SK-N-SH (cell line): ENCODE measurements at regions not wholly inside any gene's neighbourhood (a gene's known extent, or its start where the extent isn't known, plus 50 kb on each side); places are given as distances from the start of the nearest gene placed in this dataset.

Experiments
- CTCF ChIA-PET: fragments of 300-600, 350-600 bp; formaldehyde crosslinking; extraction: SDS; loops from one replicate; lab custom pipeline; 2021; lab: Yijun Ruan, JAX
- POLR2A ChIA-PET: fragments of 350-600 bp; sonication (Branson Sonifier 250); formaldehyde crosslinking; extraction: SDS; loops from one replicate; lab custom pipeline; 2020; ENCODE audit warnings: antibody characterized with exemption, inconsistent platforms; lab: Yijun Ruan, JAX
- DNase-seq: peaks from one replicate; pipeline ENCODE4 v3.0.0; 2012
- H2AFZ ChIP-seq: fragments of 200-600 bp; sonication (generic); 2 replicates; pipeline ENCODE4 v1.8.1; 2016; ENCODE audit warnings: antibody characterized with exemption, mild to moderate bottlenecking, low read depth
- H3F3A ChIP-seq: fragments of 200-600 bp; sonication (generic); replicated peaks from 2 replicates; pipeline ENCODE3; 2016; ENCODE audit warnings: antibody characterized with exemption, mild to moderate bottlenecking; ENCODE audit not compliant: insufficient read depth
- H3K27ac ChIP-seq, 2 experiments: fragments of 200-500 bp in 1 of 2; fragments of 200-600 bp in 1 of 2; sonication (Bioruptor generic) in 1 of 2; sonication (generic), shearing (Covaris generic) in 1 of 2; 2 replicates each; pipeline versions ENCODE4 v1.5.1 to v1.6.1; 2014 to 2016; ENCODE audit warnings: low read depth in 2 of 2, inconsistent platforms in 1 of 2, low read length in 1 of 2, mild to moderate bottlenecking in 1 of 2, mixed read lengths in 1 of 2
- H3K27me3 ChIP-seq: fragments of 200-600 bp; sonication (generic), shearing (Covaris generic); 2 replicates; pipeline ENCODE4 v1.6.1; 2016; ENCODE audit warnings: mixed run types; ENCODE audit not compliant: insufficient read depth
- H3K36me3 ChIP-seq, 2 experiments: fragments of 200-500 bp in 1 of 2; fragments of 200-600 bp in 1 of 2; sonication (Bioruptor generic) in 1 of 2; sonication (generic) in 1 of 2; replicated peaks in 1 of 2; 2 replicates each; pipeline versions ENCODE3 to v1.5.1; 2014 to 2016; ENCODE audit warnings: low read length in 1 of 2, mild to moderate bottlenecking in 1 of 2; ENCODE audit not compliant: insufficient read depth in 2 of 2, control insufficient read depth in 1 of 2
- H3K4me1 ChIP-seq, 2 experiments: fragments of 200-500 bp in 1 of 2; fragments of 200-600 bp in 1 of 2; sonication (Bioruptor generic) in 1 of 2; sonication (generic), shearing (Covaris generic) in 1 of 2; 2 replicates each; pipeline versions ENCODE4 v1.5.1 to v1.6.1; 2014 to 2016; ENCODE audit warnings: low read depth in 1 of 2, low read length in 1 of 2, mixed run types in 1 of 2; ENCODE audit not compliant: insufficient read depth in 2 of 2, control insufficient read depth in 1 of 2
- H3K4me2 ChIP-seq: fragments of 200-600 bp; sonication (generic), shearing (Covaris generic); 2 replicates; pipeline ENCODE4 v1.6.1; 2017; ENCODE audit warnings: mixed run types
- H3K4me3 ChIP-seq, 2 experiments: fragments of 200-500 bp in 1 of 2; fragments of 200-600 bp in 1 of 2; sonication (Bioruptor generic) in 1 of 2; sonication (generic), shearing (Covaris generic) in 1 of 2; 2 replicates each; pipeline versions ENCODE4 v1.5.1 to v1.8.1; 2014 to 2016; ENCODE audit warnings: low read depth in 2 of 2, inconsistent platforms in 1 of 2, low read length in 1 of 2, mild to moderate bottlenecking in 1 of 2, mixed read lengths in 1 of 2, moderate library complexity in 1 of 2
- H3K79me2 ChIP-seq: fragments of 200-600 bp; sonication (generic); 2 replicates; pipeline ENCODE4 v1.8.1; 2017; ENCODE audit warnings: mild to moderate bottlenecking; ENCODE audit not compliant: insufficient read depth
- H3K9ac ChIP-seq: fragments of 200-600 bp; sonication (generic); 2 replicates; pipeline ENCODE4 v1.6.1; 2017; ENCODE audit warnings: mixed run types
- H3K9me2 ChIP-seq: fragments of 200-600 bp; sonication (generic); 2 replicates; pipeline ENCODE4 v1.6.1; 2017; ENCODE audit warnings: mixed run types
- H3K9me3 ChIP-seq: fragments of 200-600 bp; sonication (generic); 2 replicates; pipeline ENCODE4 v1.6.1; 2017; ENCODE audit warnings: mixed run types, mild to moderate bottlenecking, moderate library complexity
- H4K20me1 ChIP-seq: fragments of 200-600 bp; sonication (generic); 2 replicates; pipeline ENCODE4 v1.6.1; 2017; ENCODE audit warnings: mild to moderate bottlenecking, mixed run types; ENCODE audit not compliant: insufficient read depth
- CHD2 ChIP-seq: fragments of 150-350 bp; IDR thresholded peaks from 2 replicates; pipeline ENCODE4 v1.6.1; 2018; ENCODE audit warnings: low read length; ENCODE audit not compliant: partially characterized antibody
- ELF1 ChIP-seq: IDR thresholded peaks from 2 replicates; pipeline ENCODE4 v1.4.0; 2012
- EP300 ChIP-seq, 2 experiments: IDR thresholded peaks; 2 replicates each; pipeline versions ENCODE4 v1.4.0 to v1.6.1; 2012; ENCODE audit warnings: borderline replicate concordance in 1 of 2, low read depth in 1 of 2, low read length in 1 of 2
- FOSL2 ChIP-seq: IDR thresholded peaks from 2 replicates; pipeline ENCODE4 v1.4.0; 2012; ENCODE audit warnings: low read depth, mild to moderate bottlenecking, moderate library complexity, borderline replicate concordance
- FOXM1 ChIP-seq: IDR thresholded peaks from 2 replicates; pipeline ENCODE4 v1.4.0; 2012; ENCODE audit warnings: low read depth, mild to moderate bottlenecking
- GATA2 ChIP-seq: sonication (generic); formaldehyde crosslinking; IDR thresholded peaks from 2 replicates; pipeline ENCODE4 v1.5.0; 2020; ENCODE audit warnings: mild to moderate bottlenecking, missing genetic modification reagents
- MXI1 ChIP-seq: IDR thresholded peaks from 2 replicates; pipeline ENCODE4 v1.6.1; 2012; ENCODE audit warnings: mild to moderate bottlenecking, low read depth, low read length, improper control_type of control experiment
- NFIC ChIP-seq: IDR thresholded peaks from 2 replicates; pipeline ENCODE4 v1.4.0; 2012; ENCODE audit warnings: borderline replicate concordance
- RCOR1 ChIP-seq: fragments of 150-350 bp; IDR thresholded peaks from 2 replicates; pipeline ENCODE4 v1.6.1; 2017; ENCODE audit warnings: antibody characterized with exemption, low read length
- RFX5 ChIP-seq: IDR thresholded peaks from 2 replicates; pipeline ENCODE4 v1.6.1; 2012; ENCODE audit warnings: mild to moderate bottlenecking, improper control_type of control experiment, low read length
- SMC3 ChIP-seq: IDR thresholded peaks from 2 replicates; pipeline ENCODE4 v1.6.1; 2012; ENCODE audit warnings: low read depth, low read length, improper control_type of control experiment
- WGBS: methylation state at CpG from one replicate; pipeline ENCODE4 v1.1.6; 2017; ENCODE audit warnings: low lambda C conversion rate; 5-methylcytosine and 5-hydroxymethylcytosine counted together
- TF ChIP-seq, protein P1 (sequence below): fragments of 200-600 bp; sonication (generic); IDR thresholded peaks from 2 replicates; pipeline ENCODE4 v1.6.1; 2017; ENCODE audit warnings: antibody characterized with exemption, mild to moderate bottlenecking, moderate library complexity
- TF ChIP-seq, protein P2 (sequence below): IDR thresholded peaks from 2 replicates; pipeline ENCODE4; 2012
- TF ChIP-seq, protein P3 (sequence below): fragments of 150-350 bp; IDR thresholded peaks from 2 replicates; pipeline ENCODE4 v1.6.1; 2016; ENCODE audit warnings: mild to moderate bottlenecking, low read depth, low read length
- TF ChIP-seq, protein P4 (sequence below): fragments of 150-350 bp; IDR thresholded peaks from 2 replicates; pipeline ENCODE4 v1.6.1; 2017; ENCODE audit warnings: antibody characterized with exemption, low read length, low read depth, borderline replicate concordance

DNA sequence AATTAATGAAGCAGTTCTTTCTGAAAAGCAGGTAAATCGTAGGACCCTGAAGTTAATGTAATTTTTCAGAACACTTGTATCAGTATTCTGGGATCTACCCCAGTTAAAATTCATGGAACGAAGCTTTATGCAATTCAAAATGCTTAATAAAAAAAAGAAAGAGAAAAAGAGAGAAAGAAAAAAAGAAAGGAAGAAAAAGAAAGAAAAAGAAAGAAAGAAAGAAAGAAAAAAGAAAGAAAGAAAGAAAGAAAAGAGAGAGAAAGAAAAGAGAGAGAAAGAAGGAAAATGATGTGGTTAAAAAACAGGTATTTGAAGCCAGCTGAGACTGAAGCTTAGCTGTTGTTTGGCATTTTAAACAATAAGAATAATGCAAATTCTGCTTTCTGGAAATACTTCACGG, 427.4 kb upstream of the AKR1E2 start (continued):
- TF ChIP-seq, protein P1, sequence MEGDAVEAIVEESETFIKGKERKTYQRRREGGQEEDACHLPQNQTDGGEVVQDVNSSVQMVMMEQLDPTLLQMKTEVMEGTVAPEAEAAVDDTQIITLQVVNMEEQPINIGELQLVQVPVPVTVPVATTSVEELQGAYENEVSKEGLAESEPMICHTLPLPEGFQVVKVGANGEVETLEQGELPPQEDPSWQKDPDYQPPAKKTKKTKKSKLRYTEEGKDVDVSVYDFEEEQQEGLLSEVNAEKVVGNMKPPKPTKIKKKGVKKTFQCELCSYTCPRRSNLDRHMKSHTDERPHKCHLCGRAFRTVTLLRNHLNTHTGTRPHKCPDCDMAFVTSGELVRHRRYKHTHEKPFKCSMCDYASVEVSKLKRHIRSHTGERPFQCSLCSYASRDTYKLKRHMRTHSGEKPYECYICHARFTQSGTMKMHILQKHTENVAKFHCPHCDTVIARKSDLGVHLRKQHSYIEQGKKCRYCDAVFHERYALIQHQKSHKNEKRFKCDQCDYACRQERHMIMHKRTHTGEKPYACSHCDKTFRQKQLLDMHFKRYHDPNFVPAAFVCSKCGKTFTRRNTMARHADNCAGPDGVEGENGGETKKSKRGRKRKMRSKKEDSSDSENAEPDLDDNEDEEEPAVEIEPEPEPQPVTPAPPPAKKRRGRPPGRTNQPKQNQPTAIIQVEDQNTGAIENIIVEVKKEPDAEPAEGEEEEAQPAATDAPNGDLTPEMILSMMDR = no peak
- no peak for TF ChIP-seq FOSL2

DNA sequence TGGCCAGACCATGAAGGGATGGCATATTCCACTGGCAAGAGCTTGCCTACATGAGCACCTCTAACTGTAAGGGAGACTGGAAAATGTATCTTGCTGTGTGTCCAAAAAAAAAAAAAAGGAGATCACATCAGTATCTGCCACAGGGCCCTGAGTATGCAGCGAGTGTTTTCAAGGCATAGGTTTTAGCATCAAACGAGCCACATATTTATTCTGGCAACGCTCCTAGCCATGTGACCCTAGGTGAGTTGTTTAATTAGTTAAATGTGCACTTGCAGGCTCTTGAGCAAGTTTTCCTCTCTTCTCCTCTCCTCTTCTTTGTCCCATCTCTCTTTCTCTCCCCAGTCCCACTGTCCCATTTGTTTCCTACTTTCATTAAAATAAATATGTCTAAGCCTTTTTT, 428.7 kb upstream of the AKR1E2 start:
- no peak overlapping the region for H3K4me3 ChIP-seq
- no peak overlapping the region for H3K4me2 ChIP-seq
- no peaks in the 10 kb centered on the region for H3K9me3 ChIP-seq
- 75% methylated on average over 3 of the region's 3 CpGs for WGBS
- H3K9me2 ChIP-seq = no peaks in the 10 kb centered on the region
- no peaks in the 10 kb centered on the region for H3K36me3 ChIP-seq
- no peak overlapping the region for H2AFZ ChIP-seq
- TF ChIP-seq FOXM1 (no peak), GATA2 (CRISPR knock-in tag) (no peak), RCOR1 (no peak), RFX5 (no peak), NFIC (no peak), MXI1 (no peak), CHD2 (no peak), SMC3 (no peak), ELF1 (no peak), EP300 (IDR thresholded peaks at IDR 0.05; ENCODE audit: borderline replicate concordance in 1 of 2, low read depth in 1 of 2, low read length in 1 of 2) (no peak)
- TF ChIP-seq, protein P2, sequence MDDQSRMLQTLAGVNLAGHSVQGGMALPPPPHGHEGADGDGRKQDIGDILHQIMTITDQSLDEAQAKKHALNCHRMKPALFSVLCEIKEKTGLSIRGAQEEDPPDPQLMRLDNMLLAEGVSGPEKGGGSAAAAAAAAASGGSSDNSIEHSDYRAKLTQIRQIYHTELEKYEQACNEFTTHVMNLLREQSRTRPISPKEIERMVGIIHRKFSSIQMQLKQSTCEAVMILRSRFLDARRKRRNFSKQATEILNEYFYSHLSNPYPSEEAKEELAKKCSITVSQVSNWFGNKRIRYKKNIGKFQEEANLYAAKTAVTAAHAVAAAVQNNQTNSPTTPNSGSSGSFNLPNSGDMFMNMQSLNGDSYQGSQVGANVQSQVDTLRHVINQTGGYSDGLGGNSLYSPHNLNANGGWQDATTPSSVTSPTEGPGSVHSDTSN = no peak
- TF ChIP-seq, protein P3, sequence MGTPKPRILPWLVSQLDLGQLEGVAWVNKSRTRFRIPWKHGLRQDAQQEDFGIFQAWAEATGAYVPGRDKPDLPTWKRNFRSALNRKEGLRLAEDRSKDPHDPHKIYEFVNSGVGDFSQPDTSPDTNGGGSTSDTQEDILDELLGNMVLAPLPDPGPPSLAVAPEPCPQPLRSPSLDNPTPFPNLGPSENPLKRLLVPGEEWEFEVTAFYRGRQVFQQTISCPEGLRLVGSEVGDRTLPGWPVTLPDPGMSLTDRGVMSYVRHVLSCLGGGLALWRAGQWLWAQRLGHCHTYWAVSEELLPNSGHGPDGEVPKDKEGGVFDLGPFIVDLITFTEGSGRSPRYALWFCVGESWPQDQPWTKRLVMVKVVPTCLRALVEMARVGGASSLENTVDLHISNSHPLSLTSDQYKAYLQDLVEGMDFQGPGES = no peak
- TF ChIP-seq, protein P4, sequence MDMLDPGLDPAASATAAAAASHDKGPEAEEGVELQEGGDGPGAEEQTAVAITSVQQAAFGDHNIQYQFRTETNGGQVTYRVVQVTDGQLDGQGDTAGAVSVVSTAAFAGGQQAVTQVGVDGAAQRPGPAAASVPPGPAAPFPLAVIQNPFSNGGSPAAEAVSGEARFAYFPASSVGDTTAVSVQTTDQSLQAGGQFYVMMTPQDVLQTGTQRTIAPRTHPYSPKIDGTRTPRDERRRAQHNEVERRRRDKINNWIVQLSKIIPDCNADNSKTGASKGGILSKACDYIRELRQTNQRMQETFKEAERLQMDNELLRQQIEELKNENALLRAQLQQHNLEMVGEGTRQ = no peak
- POLR2A ChIA-PET = no interaction called here
- no peaks in the 10 kb centered on the region; a peak in 1 of 4 replicates for H3K4me1 ChIP-seq
- H3F3A ChIP-seq = no peaks in the 10 kb centered on the region
- CTCF ChIA-PET = no interaction called here
- no peak overlapping the region for H3K9ac ChIP-seq
- H3K27me3 ChIP-seq = no peaks in the 10 kb centered on the region
- H4K20me1 ChIP-seq = no peaks in the 10 kb centered on the region
- H3K27ac ChIP-seq = no peak overlapping the region
- no peaks in the 10 kb centered on the region for H3K79me2 ChIP-seq
- DNase-seq = no peak
